Activated CD8-positive, alpha-beta T cell treated with anti-CD3 and anti-CD28 coated beads for 36 hours (primary cell): ENCODE measurements at regions not wholly inside any gene's neighbourhood (a gene's known extent, or its start where the extent isn't known, plus 50 kb on each side); places are given as distances from the start of the nearest gene placed in this dataset.

Source experiments
- ATAC-seq: fragments of 200-7000 bp; cut with Tn5 transposase; one replicate; pipeline ENCODE4 v1.10.0; 2021; ENCODE audit warnings: mild to moderate bottlenecking, moderate library complexity
- CTCF ChIA-PET: fragments of 350-600 bp; sonication (Branson Sonifier 250); formaldehyde crosslinking; loops from one replicate; lab custom pipeline; 2021; ENCODE audit warnings: antibody characterized with exemption; lab: Charles Lee
- POLR2A ChIA-PET: fragments of 350-600 bp; sonication (Branson Sonifier 250); formaldehyde crosslinking; loops from one replicate; lab custom pipeline; 2021; ENCODE audit warnings: antibody characterized with exemption; lab: Charles Lee
- DNase-seq: peaks from one replicate; pipeline ENCODE4 v3.0.0-alpha.2; 2020
- H3K27ac Mint-ChIP-seq: one replicate; pipeline ENCODE4 v1.8.0; 2021; ENCODE audit warnings: mild to moderate bottlenecking, mixed read lengths
- H3K27me3 Mint-ChIP-seq: one replicate; pipeline ENCODE4 v1.8.0; 2021; ENCODE audit warnings: mixed read lengths
- H3K36me3 Mint-ChIP-seq: one replicate; pipeline ENCODE4 v1.8.0; 2021; ENCODE audit warnings: low read depth, mixed read lengths
- H3K4me1 Mint-ChIP-seq: one replicate; pipeline ENCODE4 v1.8.0; 2021; ENCODE audit warnings: low read depth, mixed read lengths
- H3K4me3 Mint-ChIP-seq: one replicate; pipeline ENCODE4 v1.8.0; 2021; ENCODE audit warnings: mild to moderate bottlenecking, moderate library complexity, mixed read lengths
- H3K9me3 Mint-ChIP-seq: one replicate; pipeline ENCODE4 v1.8.0; 2021; ENCODE audit warnings: mixed read lengths
- intact Hi-C: fragments of 100-400 bp; cut with micrococcal nuclease; formaldehyde crosslinking; loops from one replicate; pipeline ENCODE4 v1.10.0; 2022
- TF ChIP-seq, protein P1 (sequence below): fragments of 200-600 bp; IDR thresholded peaks from one replicate; pipeline ENCODE4 v1.8.0; 2022; ENCODE audit warnings: antibody characterized with exemption, mild to moderate bottlenecking

DNA sequence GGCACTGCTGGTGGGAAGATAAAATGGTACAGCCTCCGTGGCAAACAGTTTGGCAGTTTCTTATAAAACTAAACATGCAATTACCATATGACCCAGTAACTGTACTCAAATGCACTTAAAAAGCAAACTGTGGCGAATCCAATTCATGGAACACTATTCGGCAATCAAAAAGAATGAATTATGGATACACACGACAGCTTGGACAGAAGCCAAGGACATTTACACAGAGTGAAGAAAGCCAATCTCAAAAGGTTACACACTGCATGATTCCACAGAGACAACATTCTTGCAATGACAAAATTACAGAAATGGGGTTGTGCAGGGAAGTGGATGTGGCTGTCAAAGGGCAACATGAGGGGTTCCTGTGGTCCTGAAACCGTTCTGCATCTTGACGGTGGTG, 122.1 kb upstream of the IQSEC1 start:
- peaks cover 8% of the 10 kb centered on the region for H3K27me3 Mint-ChIP-seq
- ChIA-PET POLR2A (interaction anchor here (0.6 kb wide), 1 partner anchor 31 kb away, joined by 3 read pairs; no protein-coding TSS in a partner anchor), CTCF (no interaction called here)
- TF ChIP-seq, protein P1, sequence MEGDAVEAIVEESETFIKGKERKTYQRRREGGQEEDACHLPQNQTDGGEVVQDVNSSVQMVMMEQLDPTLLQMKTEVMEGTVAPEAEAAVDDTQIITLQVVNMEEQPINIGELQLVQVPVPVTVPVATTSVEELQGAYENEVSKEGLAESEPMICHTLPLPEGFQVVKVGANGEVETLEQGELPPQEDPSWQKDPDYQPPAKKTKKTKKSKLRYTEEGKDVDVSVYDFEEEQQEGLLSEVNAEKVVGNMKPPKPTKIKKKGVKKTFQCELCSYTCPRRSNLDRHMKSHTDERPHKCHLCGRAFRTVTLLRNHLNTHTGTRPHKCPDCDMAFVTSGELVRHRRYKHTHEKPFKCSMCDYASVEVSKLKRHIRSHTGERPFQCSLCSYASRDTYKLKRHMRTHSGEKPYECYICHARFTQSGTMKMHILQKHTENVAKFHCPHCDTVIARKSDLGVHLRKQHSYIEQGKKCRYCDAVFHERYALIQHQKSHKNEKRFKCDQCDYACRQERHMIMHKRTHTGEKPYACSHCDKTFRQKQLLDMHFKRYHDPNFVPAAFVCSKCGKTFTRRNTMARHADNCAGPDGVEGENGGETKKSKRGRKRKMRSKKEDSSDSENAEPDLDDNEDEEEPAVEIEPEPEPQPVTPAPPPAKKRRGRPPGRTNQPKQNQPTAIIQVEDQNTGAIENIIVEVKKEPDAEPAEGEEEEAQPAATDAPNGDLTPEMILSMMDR, result no peak
- H3K9me3 Mint-ChIP-seq, result no peaks in the 10 kb centered on the region
- H3K4me1 Mint-ChIP-seq, result peaks cover 7% of the 10 kb centered on the region
- H3K27ac Mint-ChIP-seq, result no peak overlapping the region
- intact Hi-C loops, result no loop called here
- no peak for ATAC-seq
- H3K36me3 Mint-ChIP-seq, result no peaks in the 10 kb centered on the region
- H3K4me3 Mint-ChIP-seq, result no peak overlapping the region
- no peak for DNase-seq

DNA sequence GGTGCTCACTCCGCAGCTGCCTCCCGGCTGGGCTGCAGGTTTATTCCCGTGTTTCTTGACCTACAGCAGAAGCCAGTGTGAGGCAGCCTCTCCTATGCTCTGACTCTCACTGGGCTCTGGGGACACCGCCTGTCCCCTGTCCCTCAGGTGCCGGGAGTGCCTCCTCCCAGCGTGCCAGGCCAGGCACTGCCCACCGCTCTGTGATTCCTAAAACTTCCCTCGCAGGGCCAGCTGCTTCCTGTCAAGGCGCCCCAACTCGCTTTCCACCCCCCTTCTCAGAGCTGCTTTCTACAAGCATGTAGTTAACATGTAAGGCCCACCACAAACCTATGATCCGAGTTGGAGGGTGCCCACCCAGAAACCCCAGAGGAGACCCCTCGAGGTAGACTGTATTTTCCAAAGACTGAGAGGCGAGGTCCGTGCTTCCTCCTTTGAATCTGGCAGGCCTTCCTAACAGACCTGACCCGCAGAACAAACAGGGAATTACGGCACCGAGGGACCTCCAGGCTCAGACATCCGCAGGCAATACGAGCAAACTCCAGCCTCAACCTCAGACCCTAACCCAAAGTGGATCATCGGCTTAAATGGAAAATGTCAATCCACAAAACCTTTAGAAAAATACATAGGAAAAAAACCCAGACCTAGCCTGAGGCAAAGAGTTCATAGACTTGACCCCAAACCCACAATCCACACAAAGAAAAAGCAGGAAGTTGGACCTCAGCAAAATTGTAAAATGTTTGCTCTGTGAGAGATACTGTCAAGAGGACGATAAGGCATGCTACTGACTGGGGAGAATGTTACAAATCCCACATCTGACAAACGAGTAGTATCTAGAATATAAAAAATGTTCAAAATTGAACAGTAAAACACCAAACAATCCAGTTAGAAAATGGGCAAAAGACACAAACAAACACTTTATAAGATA, 121.3 kb upstream of the IQSEC1 start:
- H3K4me3 Mint-ChIP-seq, result no peak overlapping the region
- peaks cover 5% of the 10 kb centered on the region for H3K27me3 Mint-ChIP-seq
- TF ChIP-seq, protein P1, result no peak
- H3K27ac Mint-ChIP-seq, result no peak overlapping the region
- H3K9me3 Mint-ChIP-seq, result peaks cover 1% of the 10 kb centered on the region
- DNase-seq (no peak), ATAC-seq (no peak)
- ChIA-PET POLR2A (no interaction called here), CTCF (no interaction called here)
- no peaks in the 10 kb centered on the region for H3K36me3 Mint-ChIP-seq
- intact Hi-C loops, result no loop called here
- peaks cover 10% of the 10 kb centered on the region for H3K4me1 Mint-ChIP-seq

DNA sequence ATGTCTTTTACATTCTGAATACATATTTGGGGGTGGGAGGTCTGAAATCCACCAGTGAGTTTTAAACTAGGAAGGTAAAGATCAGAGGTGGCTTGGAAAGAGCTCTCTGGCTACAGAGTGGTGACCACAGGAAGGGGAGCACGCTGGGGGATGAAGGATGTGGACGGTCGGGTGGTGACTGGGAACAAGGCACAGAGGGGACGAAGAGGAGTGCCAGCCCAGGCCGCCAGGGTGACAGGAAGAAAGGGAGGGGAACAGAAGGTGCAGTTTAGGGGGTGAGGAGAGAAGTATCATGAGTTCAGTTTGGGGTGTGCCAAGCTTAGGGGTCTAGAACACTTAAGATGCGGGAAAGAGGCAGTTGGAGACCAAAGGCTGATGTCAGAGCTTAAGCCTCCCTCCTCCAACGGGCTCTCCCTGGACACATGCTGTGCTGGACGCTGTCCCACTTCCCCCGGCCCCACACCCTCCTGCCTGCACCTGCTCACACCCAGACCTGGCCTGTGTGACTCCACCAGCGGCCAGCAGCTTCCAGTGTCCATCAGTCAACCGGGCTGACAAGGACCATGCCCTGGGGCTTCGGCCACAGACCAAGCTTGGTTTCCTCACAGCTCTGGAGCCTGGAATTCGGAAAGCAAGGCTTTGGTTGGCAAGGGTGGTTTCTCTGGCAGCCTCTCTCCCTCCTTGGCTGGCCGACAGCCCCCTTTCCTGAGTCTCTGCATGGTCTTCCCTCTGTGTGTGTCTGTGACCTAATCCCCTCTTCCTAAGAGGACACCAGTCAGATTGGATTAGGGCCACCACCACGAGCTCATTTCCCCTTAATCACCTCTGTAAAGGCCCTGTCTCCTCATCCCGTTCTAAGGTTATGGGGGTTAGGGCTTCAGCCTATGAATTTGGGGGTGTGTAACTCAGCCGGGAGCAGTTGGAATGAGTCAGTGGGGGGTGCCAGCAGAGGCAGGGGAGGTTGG, 120.4 kb upstream of the IQSEC1 start:
- POLR2A ChIA-PET, result interaction anchor here (1.2 kb wide), 1 partner anchor 13 kb away, joined by 3 read pairs; no protein-coding TSS in a partner anchor
- Mint-ChIP-seq H3K27ac (no peak overlapping the region), H3K4me3 (no peak overlapping the region), H3K9me3 (peaks cover 4% of the 10 kb centered on the region), H3K27me3 (peaks cover 5% of the 10 kb centered on the region), H3K4me1 (peaks cover 14% of the 10 kb centered on the region), H3K36me3 (no peaks in the 10 kb centered on the region)
- TF ChIP-seq, protein P1, result no peak
- CTCF ChIA-PET, result interaction anchor here (1.9 kb wide), 1 partner anchor 102 kb away, joined by 7 read pairs; no protein-coding TSS in a partner anchor
- DNase-seq (no peak), ATAC-seq (no peak)
- intact Hi-C loops, result no loop called here

DNA sequence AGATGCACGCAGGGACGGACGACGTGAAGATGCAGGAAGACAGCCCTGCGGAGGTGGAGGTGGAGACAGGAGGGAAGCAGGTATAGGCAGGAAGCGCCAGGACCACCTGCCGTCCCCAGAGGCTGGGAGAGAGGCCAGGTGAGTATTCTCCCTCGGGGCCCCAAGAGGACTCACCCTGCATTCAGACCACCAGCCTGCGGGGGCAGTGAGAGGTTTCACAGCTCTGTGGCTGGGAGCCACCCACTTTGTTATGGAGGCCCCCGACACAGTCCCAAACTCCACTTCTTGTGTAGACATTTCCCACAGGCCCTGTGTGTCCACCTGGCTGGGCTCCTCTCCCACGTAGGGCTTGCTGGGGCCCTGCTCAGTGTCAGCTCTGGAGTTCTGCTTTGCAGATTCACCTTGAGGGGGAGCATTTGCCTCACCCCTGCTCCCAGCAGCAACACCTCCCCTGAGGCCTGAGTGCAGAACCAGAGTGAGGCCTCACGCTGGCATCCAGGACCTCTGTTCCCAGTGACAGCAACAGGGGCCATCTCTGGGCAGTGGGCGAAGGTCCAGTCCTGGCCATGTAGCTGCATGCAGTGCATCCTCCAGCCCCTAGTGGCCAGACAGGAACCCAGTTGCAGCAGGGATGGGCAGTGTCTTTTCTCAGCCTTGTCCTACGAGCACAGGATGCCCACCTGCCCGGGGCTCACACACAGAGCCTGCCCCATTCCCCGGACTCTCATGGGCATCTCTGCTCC, 119.4 kb upstream of the IQSEC1 start:
- ATAC-seq (no peak), DNase-seq (no peak)
- TF ChIP-seq, protein P1, result peak; percentile 19
- ChIA-PET CTCF (interaction anchor here (1.9 kb wide), 1 partner anchor 101 kb away, joined by 7 read pairs; no protein-coding TSS in a partner anchor), POLR2A (interaction anchor here (1.2 kb wide), 1 partner anchor 14 kb away, joined by 3 read pairs; no protein-coding TSS in a partner anchor)
- Mint-ChIP-seq H3K27me3 (peaks cover 5% of the 10 kb centered on the region), H3K36me3 (no peaks in the 10 kb centered on the region), H3K27ac (no peak overlapping the region), H3K9me3 (peaks cover 4% of the 10 kb centered on the region), H3K4me1 (peaks cover 14% of the 10 kb centered on the region), H3K4me3 (no peak overlapping the region)
- intact Hi-C loops, result no loop called here
